ENCODE measurements at regions not wholly inside any gene's neighbourhood (a gene's known extent, or its start where the extent isn't known, plus 50 kb on each side); places are given as distances from the start of the nearest gene placed in this dataset.
"Not testable (repeated sequence)": the region's sequence is repeated elsewhere in the genome, so short reads cannot be mapped to it uniquely, and the experiment has no call there.

GRCh38 chr2:78237704-78238103, 715.5 kb upstream of the LRRTM4 start:
- in situ Hi-C loops (cut with MboI; ENCODE audit: low sequenced_read_pairs in 4 of 4): no loop called here
- Histone ChIP-seq H3K4me1 (no peaks in the 10 kb centered on the region), H3K4me3 (no peak overlapping the region), H3K36me3 (no peaks in the 10 kb centered on the region), H3K9me3 (no peaks in the 10 kb centered on the region), H3K27ac (no peak overlapping the region), H3K27me3 (no peaks in the 10 kb centered on the region)
- no peak for TF ChIP-seq CTCF (IDR thresholded peaks at IDR 0.05 in 4 of 5, conservative IDR thresholded peaks at IDR 0.05 in 1 of 5)
- no peak for TF ChIP-seq POLR2A (IDR thresholded peaks at IDR 0.05)
- ATAC-seq (no peak), DNase-seq (no peak)
- intact Hi-C loops (cut with DNase I; ENCODE audit: low total_unique reads): no loop called here

DNA sequence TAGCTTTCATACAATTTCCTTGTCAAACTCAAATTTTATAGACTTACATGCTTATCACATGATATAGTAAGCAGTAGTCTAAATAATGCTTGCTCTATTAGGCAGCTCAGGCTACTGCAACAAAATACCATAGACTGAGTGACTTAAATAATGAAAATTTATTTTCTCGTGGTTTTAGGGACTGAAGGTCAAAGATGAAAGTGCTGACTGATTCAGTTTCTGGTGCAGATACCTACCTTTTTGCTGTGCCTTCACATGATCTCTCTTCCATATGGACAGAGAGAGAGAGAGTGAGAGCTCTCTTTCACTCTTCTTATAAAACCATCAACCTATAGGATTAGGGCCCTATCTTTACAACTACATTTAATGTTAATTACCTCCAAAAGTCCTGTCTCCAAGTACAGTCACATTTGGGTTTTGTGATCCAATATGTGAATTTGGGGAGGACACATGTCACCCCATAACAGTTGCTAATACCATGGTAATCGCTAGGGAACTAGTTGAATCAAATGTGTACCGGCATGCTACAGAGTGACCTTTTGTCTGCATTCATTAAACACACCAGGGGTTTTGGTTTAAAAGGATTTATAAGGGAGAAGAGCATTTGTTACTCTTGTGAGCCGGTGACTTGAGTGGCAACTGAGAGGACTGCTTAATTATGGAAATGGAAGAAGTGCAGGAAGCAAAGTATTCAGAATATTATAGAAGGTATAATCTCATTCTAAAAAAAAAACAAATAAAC, 723.4 kb upstream of the LRRTM4 start:
- intact Hi-C loops (cut with DNase I; ENCODE audit: low total_unique reads): no loop called here
- DNase-seq: no peak
- in situ Hi-C loops (cut with MboI; ENCODE audit: low sequenced_read_pairs in 4 of 4): no loop called here
- no peaks in the 10 kb centered on the region for H3K9me3 ChIP-seq
- no peak overlapping the region for H3K4me3 ChIP-seq
- H3K27ac ChIP-seq: no peak overlapping the region
- TF ChIP-seq CTCF (IDR thresholded peaks at IDR 0.05 in 4 of 5, conservative IDR thresholded peaks at IDR 0.05 in 1 of 5) (no peak), POLR2A (IDR thresholded peaks at IDR 0.05) (no peak)
- no peaks in the 10 kb centered on the region for H3K27me3 ChIP-seq
- ATAC-seq: no peak
- no peaks in the 10 kb centered on the region for H3K4me1 ChIP-seq
- no peaks in the 10 kb centered on the region for H3K36me3 ChIP-seq

GRCh38 chr2:78251708-78252107, 729.5 kb upstream of the LRRTM4 start:
- Histone ChIP-seq H3K36me3 (no peaks in the 10 kb centered on the region), H3K9me3 (no peaks in the 10 kb centered on the region), H3K27me3 (no peaks in the 10 kb centered on the region), H3K27ac (no peak overlapping the region), H3K4me3 (no peak overlapping the region), H3K4me1 (no peaks in the 10 kb centered on the region)
- DNase-seq: no peak
- TF ChIP-seq CTCF (IDR thresholded peaks at IDR 0.05 in 4 of 5, conservative IDR thresholded peaks at IDR 0.05 in 1 of 5) (no peak), POLR2A (IDR thresholded peaks at IDR 0.05) (no peak)
- intact Hi-C loops (cut with DNase I; ENCODE audit: low total_unique reads) (no loop called here), in situ Hi-C loops (cut with MboI; ENCODE audit: low sequenced_read_pairs in 4 of 4) (no loop called here)
- ATAC-seq: no peak

GRCh38 chr2:78260861-78261260, 738.7 kb upstream of the LRRTM4 start:
- Histone ChIP-seq H3K27ac (no peak overlapping the region), H3K4me1 (no peaks in the 10 kb centered on the region), H3K9me3 (no peaks in the 10 kb centered on the region), H3K27me3 (no peaks in the 10 kb centered on the region), H3K4me3 (no peak overlapping the region), H3K36me3 (no peaks in the 10 kb centered on the region)
- ATAC-seq: no peak
- DNase-seq: no peak
- no peak for TF ChIP-seq POLR2A (IDR thresholded peaks at IDR 0.05)
- TF ChIP-seq CTCF (IDR thresholded peaks at IDR 0.05 in 4 of 5, conservative IDR thresholded peaks at IDR 0.05 in 1 of 5): no peak
- in situ Hi-C loops (cut with MboI; ENCODE audit: low sequenced_read_pairs in 4 of 4): no loop called here
- intact Hi-C loops (cut with DNase I; ENCODE audit: low total_unique reads): no loop called here

DNA sequence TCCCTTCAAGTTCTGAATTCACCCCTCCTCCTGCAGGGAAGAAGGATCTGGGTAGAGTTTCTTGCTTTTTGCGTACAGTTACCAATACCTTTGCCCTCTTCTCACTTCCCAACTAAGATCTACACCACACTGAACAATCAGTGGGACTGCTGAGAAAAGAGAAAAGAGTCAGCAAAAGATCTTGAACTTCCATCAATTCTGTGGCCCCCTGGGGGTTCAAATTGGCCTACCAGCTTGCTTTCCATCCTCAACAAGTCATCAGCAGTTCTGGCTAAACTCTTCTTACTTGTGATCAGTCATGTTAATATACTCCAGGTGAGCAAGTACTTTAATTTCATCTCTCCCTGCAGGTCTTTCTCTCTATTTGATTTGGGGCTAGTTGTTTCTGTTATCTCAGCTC, 739.3 kb upstream of the LRRTM4 start:
- H3K4me3 ChIP-seq: no peak overlapping the region
- ATAC-seq (no peak), DNase-seq (no peak)
- no peaks in the 10 kb centered on the region for H3K36me3 ChIP-seq
- TF ChIP-seq CTCF (IDR thresholded peaks at IDR 0.05 in 4 of 5, conservative IDR thresholded peaks at IDR 0.05 in 1 of 5) (no peak), POLR2A (IDR thresholded peaks at IDR 0.05) (no peak)
- in situ Hi-C loops (cut with MboI; ENCODE audit: low sequenced_read_pairs in 4 of 4) (no loop called here), intact Hi-C loops (cut with DNase I; ENCODE audit: low total_unique reads) (no loop called here)
- H3K27me3 ChIP-seq: no peaks in the 10 kb centered on the region
- no peaks in the 10 kb centered on the region for H3K9me3 ChIP-seq
- H3K27ac ChIP-seq: no peak overlapping the region
- H3K4me1 ChIP-seq: no peaks in the 10 kb centered on the region

- H3K27ac ChIP-seq; intact Hi-C loops (cut with DNase I; ENCODE audit: low total_unique reads); H3K36me3 ChIP-seq: not testable (repeated sequence)
Observed at GRCh38 chr2:78262089-78262488, 739.9 kb upstream of the LRRTM4 start.

More at GRCh38 chr2:78262089-78262488, 739.9 kb upstream of the LRRTM4 start:
- H3K27me3 ChIP-seq; in situ Hi-C loops (cut with MboI; ENCODE audit: low sequenced_read_pairs in 4 of 4); H3K9me3 ChIP-seq; H3K4me3 ChIP-seq; H3K4me1 ChIP-seq; ATAC-seq; DNase-seq: not testable (repeated sequence)
